Mesendoderm (in vitro differentiated cells): ENCODE measurements at regions not wholly inside any gene's neighbourhood (a gene's known extent, or its start where the extent isn't known, plus 50 kb on each side); places are given as distances from the start of the nearest gene placed in this dataset.

Experiments
- DNase-seq: peaks from one replicate; pipeline ENCODE4 v3.0.0; 2013
- H2AK5ac ChIP-seq: 2 replicates; pipeline ENCODE4 v1.6.1; 2013; ENCODE audit warnings: low read length, inconsistent platforms
- H2BK120ac ChIP-seq: 2 replicates; pipeline ENCODE4 v1.6.1; 2013; ENCODE audit warnings: low read depth, mild to moderate bottlenecking, low read length, moderate library complexity, mixed read lengths
- H2BK15ac ChIP-seq: replicated peaks from 2 replicates; pipeline ENCODE4 v1.6.1; 2013; ENCODE audit warnings: low read depth, mild to moderate bottlenecking, moderate library complexity
- H2BK5ac ChIP-seq: 2 replicates; pipeline ENCODE4 v1.6.1; 2013; ENCODE audit warnings: low read length, inconsistent platforms
- H3K18ac ChIP-seq: 2 replicates; pipeline ENCODE4 v1.6.1; 2013; ENCODE audit warnings: mild to moderate bottlenecking, low read length, mixed read lengths
- H3K23ac ChIP-seq: one replicate; pipeline ENCODE4 v1.6.1; 2013; ENCODE audit warnings: low read length
- H3K27ac ChIP-seq: 2 replicates; pipeline ENCODE4 v1.5.1; 2013; ENCODE audit warnings: low read depth, mild to moderate bottlenecking, inconsistent platforms, low read length, moderate library complexity
- H3K27me3 ChIP-seq: 2 replicates; pipeline ENCODE4 v1.6.1; 2013; ENCODE audit warnings: low read length, control low read depth, mild to moderate bottlenecking, inconsistent platforms; ENCODE audit not compliant: insufficient read depth, poor library complexity
- H3K36me3 ChIP-seq: 2 replicates; pipeline ENCODE4 v1.6.1; 2013; ENCODE audit warnings: low read length, inconsistent platforms; ENCODE audit not compliant: control insufficient read depth, insufficient read depth
- H3K4ac ChIP-seq: one replicate; pipeline ENCODE4 v1.6.1; 2013; ENCODE audit warnings: low read depth, mild to moderate bottlenecking, low read length, moderate library complexity
- H3K4me1 ChIP-seq: 2 replicates; pipeline ENCODE4 v1.6.1; 2013; ENCODE audit warnings: low read depth, low read length, inconsistent platforms; ENCODE audit not compliant: control insufficient read depth
- H3K4me2 ChIP-seq: 2 replicates; pipeline ENCODE4 v1.6.1; 2013; ENCODE audit warnings: low read length
- H3K4me3 ChIP-seq: 2 replicates; pipeline ENCODE4 v1.5.1; 2013; ENCODE audit warnings: mild to moderate bottlenecking, low read length
- H3K56ac ChIP-seq: one replicate; pipeline ENCODE4 v1.6.1; 2013; ENCODE audit warnings: low read length
- H3K79me1 ChIP-seq: 2 replicates; pipeline ENCODE4 v1.6.1; 2013; ENCODE audit warnings: low read length, inconsistent platforms
- H3K79me2 ChIP-seq: 2 replicates; pipeline ENCODE4 v1.6.1; 2013; ENCODE audit warnings: mild to moderate bottlenecking, low read length; ENCODE audit not compliant: control insufficient read depth, insufficient read depth
- H3K9ac ChIP-seq: 2 replicates; pipeline ENCODE4 v1.6.1; 2013; ENCODE audit warnings: low read length, inconsistent platforms
- H4K5ac ChIP-seq: one replicate; pipeline ENCODE4 v1.6.1; 2013; ENCODE audit warnings: low read length
- H4K8ac ChIP-seq: one replicate; pipeline ENCODE4 v1.6.1; 2013; ENCODE audit warnings: low read depth, mild to moderate bottlenecking, control low read depth, low read length, moderate library complexity
- WGBS: extraction: QIAGEN DNeasy Blood & Tissue Kit; methylation state at CpG from one replicate; pipeline ENCODE4 v1.1.7; 2013; ENCODE audit warnings: low lambda C conversion rate, missing lambda C conversion rate; ENCODE audit not compliant: insufficient coverage; ENCODE audit errors: extremely low coverage; 5-methylcytosine and 5-hydroxymethylcytosine counted together

GRCh38 chrX:45322382-45322781 is 121.7 kb upstream of the DIPK2B start:
- Histone ChIP-seq H3K4ac (no peak overlapping the region), H3K27ac (no peak overlapping the region), H3K23ac (no peak overlapping the region), H3K4me1 (no peaks in the 10 kb centered on the region), H2AK5ac (no peak overlapping the region), H3K18ac (no peak overlapping the region), H2BK120ac (no peak overlapping the region), H3K27me3 (no peaks in the 10 kb centered on the region), H2BK15ac (no peak overlapping the region), H3K9ac (no peak overlapping the region), H3K36me3 (no peaks in the 10 kb centered on the region), H3K79me1 (no peaks in the 10 kb centered on the region), H4K5ac (no peak overlapping the region), H3K79me2 (no peaks in the 10 kb centered on the region), H3K4me3 (no peak overlapping the region), H4K8ac (no peak overlapping the region), H3K56ac (no peak overlapping the region), H2BK5ac (no peak overlapping the region), H3K4me2 (no peak overlapping the region)
- no CpG with 5 or more reads among the region's 2 CpGs for WGBS
- DNase-seq = peak; percentile 74

DNA sequence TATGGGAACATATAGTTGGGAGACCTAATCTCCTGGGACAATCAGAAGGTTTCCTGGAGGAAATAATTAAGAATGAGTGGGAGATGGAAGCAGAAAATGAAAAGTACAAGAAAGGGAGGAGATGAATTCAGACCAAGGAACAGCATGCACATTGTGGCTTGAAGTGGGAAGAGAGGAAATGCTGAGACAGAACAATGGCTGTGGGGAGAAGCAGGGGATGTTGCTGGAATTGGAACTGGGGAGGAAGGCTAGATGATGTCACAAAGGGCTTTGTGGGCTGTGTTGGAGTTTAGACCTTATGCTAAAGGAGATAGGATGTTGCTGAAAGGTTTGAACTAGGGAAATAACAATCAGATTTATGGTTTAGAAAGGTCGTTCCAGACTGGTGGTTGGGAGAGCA is 119.5 kb upstream of the DIPK2B start:
- Histone ChIP-seq H2AK5ac (no peak overlapping the region), H4K8ac (no peak overlapping the region), H3K79me2 (no peaks in the 10 kb centered on the region), H3K36me3 (no peaks in the 10 kb centered on the region), H3K4me2 (no peak overlapping the region), H3K27ac (no peak overlapping the region), H3K9ac (no peak overlapping the region), H3K4ac (no peak overlapping the region), H2BK5ac (no peak overlapping the region), H3K4me1 (no peaks in the 10 kb centered on the region), H3K56ac (no peak overlapping the region), H3K79me1 (no peaks in the 10 kb centered on the region), H2BK15ac (no peak overlapping the region), H3K4me3 (no peak overlapping the region), H3K18ac (no peak overlapping the region), H3K23ac (no peak overlapping the region), H2BK120ac (no peak overlapping the region), H4K5ac (no peak overlapping the region), H3K27me3 (no peaks in the 10 kb centered on the region)
- DNase-seq = no peak
- WGBS = no CpG with 5 or more reads among the region's 1 CpG

- Histone ChIP-seq H3K56ac (no peak overlapping the region), H3K27ac (no peak overlapping the region), H3K4me3 (no peak overlapping the region), H2AK5ac (no peak overlapping the region), H3K18ac (no peak overlapping the region), H2BK15ac (no peak overlapping the region), H2BK120ac (no peak overlapping the region), H3K27me3 (no peaks in the 10 kb centered on the region), H3K4me1 (no peaks in the 10 kb centered on the region), H4K8ac (no peak overlapping the region), H3K4me2 (no peak overlapping the region), H3K23ac (no peak overlapping the region), H3K36me3 (no peaks in the 10 kb centered on the region), H3K79me1 (no peaks in the 10 kb centered on the region), H3K9ac (no peak overlapping the region), H2BK5ac (no peak overlapping the region), H3K4ac (no peak overlapping the region), H3K79me2 (no peaks in the 10 kb centered on the region), H4K5ac (no peak overlapping the region)
- no CpG with 5 or more reads among the region's 1 CpG for WGBS
- DNase-seq = no peak
Measured at GRCh38 chrX:45309801-45310200, 109.1 kb upstream of the DIPK2B start.

DNA sequence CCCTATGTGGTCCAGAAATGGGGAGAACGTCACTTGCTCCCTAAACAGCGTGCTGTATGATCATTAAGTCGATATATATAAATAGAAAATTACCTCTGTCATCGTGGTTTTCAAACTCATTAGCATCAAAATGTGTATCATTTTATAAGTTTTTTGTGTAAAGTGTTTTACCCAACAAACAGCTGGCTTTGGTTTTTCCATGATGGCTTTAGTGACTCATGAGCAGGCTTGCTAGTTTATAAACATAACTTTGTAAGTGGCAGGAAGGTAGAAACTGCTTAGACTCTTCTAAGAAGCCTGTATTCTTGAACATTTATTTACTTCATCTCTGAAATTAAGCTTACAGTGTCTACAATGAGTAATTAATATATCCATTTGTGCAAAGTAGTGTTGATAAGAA is 108.4 kb upstream of the DIPK2B start:
- no peak overlapping the region for H3K9ac ChIP-seq
- no peak overlapping the region for H2BK15ac ChIP-seq
- no peak for DNase-seq
- H3K27me3 ChIP-seq = no peaks in the 10 kb centered on the region
- no CpG with 5 or more reads among the region's 4 CpGs for WGBS
- no peak overlapping the region for H3K27ac ChIP-seq
- H3K4me1 ChIP-seq = no peaks in the 10 kb centered on the region
- no peaks in the 10 kb centered on the region for H3K79me1 ChIP-seq
- no peak overlapping the region for H3K56ac ChIP-seq
- H3K4ac ChIP-seq = no peak overlapping the region
- H2AK5ac ChIP-seq = no peak overlapping the region
- H3K18ac ChIP-seq = no peak overlapping the region
- no peak overlapping the region for H2BK5ac ChIP-seq
- H3K36me3 ChIP-seq = no peaks in the 10 kb centered on the region
- no peak overlapping the region for H3K4me2 ChIP-seq
- no peak overlapping the region for H2BK120ac ChIP-seq
- H4K8ac ChIP-seq = no peak overlapping the region
- H3K79me2 ChIP-seq = no peaks in the 10 kb centered on the region
- no peak overlapping the region for H3K23ac ChIP-seq
- H3K4me3 ChIP-seq = no peak overlapping the region
- H4K5ac ChIP-seq = no peak overlapping the region

- no peaks in the 10 kb centered on the region for H3K79me2 ChIP-seq
- no peaks in the 10 kb centered on the region for H3K36me3 ChIP-seq
- no CpG with 5 or more reads among the region's 1 CpG for WGBS
- H2BK5ac ChIP-seq = no peak overlapping the region
- no peak overlapping the region for H3K27ac ChIP-seq
- no peak overlapping the region for H3K23ac ChIP-seq
- H4K5ac ChIP-seq = no peak overlapping the region
- no peak overlapping the region for H3K4me2 ChIP-seq
- H3K79me1 ChIP-seq = no peaks in the 10 kb centered on the region
- no peak overlapping the region for H3K56ac ChIP-seq
- H3K9ac ChIP-seq = no peak overlapping the region
- no peaks in the 10 kb centered on the region for H3K4me1 ChIP-seq
- H3K18ac ChIP-seq = no peak overlapping the region
- H2AK5ac ChIP-seq = no peak overlapping the region
- H4K8ac ChIP-seq = no peak overlapping the region
- no peak overlapping the region for H3K4ac ChIP-seq
- H2BK15ac ChIP-seq = no peak overlapping the region
- no peak overlapping the region for H2BK120ac ChIP-seq
- H3K4me3 ChIP-seq = no peak overlapping the region
- H3K27me3 ChIP-seq = no peaks in the 10 kb centered on the region
- DNase-seq = no peak
Measured at GRCh38 chrX:45306794-45307193, 106.1 kb upstream of the DIPK2B start.

- H3K27me3 ChIP-seq = no peaks in the 10 kb centered on the region
Measured at GRCh38 chrX:45300638-45301037, 100.0 kb upstream of the DIPK2B start.

More at GRCh38 chrX:45300638-45301037, 100.0 kb upstream of the DIPK2B start:
- Histone ChIP-seq H2AK5ac (no peak overlapping the region), H3K18ac (peak overlapping the region; percentile 28), H3K56ac (no peak overlapping the region), H3K79me1 (no peaks in the 10 kb centered on the region), H3K4me2 (no peak overlapping the region), H3K23ac (no peak overlapping the region), H3K27ac (no peak overlapping the region), H4K5ac (no peak overlapping the region), H4K8ac (no peak overlapping the region), H2BK5ac (peak overlapping the region; percentile 6), H3K9ac (no peak overlapping the region), H3K36me3 (no peaks in the 10 kb centered on the region), H3K79me2 (no peaks in the 10 kb centered on the region), H3K4me1 (no peaks in the 10 kb centered on the region), H2BK15ac (no peak overlapping the region), H2BK120ac (peak overlapping the region; percentile 28), H3K4ac (no peak overlapping the region), H3K4me3 (no peak overlapping the region)
- DNase-seq = peak; percentile 56
- WGBS = no CpG with 5 or more reads among the region's 2 CpGs
